ENCODE measurements at regions not wholly inside any gene's neighbourhood (a gene's known extent, or its start where the extent isn't known, plus 50 kb on each side); places are given as distances from the start of the nearest gene placed in this dataset.

GRCh38 chr15:89030311-89030710, 57.9 kb upstream of the ABHD2 start:
- TF ChIP-seq CTCF (IDR thresholded peaks at IDR 0.05; ENCODE audit: low read depth, low read length) (no peak), EZH2phosphoT487 (IDR thresholded peaks at IDR 0.05; ENCODE audit: low read depth) (no peak)

All from OCI-LY3 (cell line).